IMR-90 (cell line): ENCODE measurements at regions not wholly inside any gene's neighbourhood (a gene's known extent, or its start where the extent isn't known, plus 50 kb on each side); places are given as distances from the start of the nearest gene placed in this dataset.

Experiments used
- ATAC-seq: fragments of 200-7000 bp; cut with Tn5 transposase; 2 replicates; pipeline ENCODE4 v1.9.1; 2020; ENCODE audit warnings: low read depth, mild to moderate bottlenecking, moderate library complexity
- BruUV-seq: library from RNA; stranded (reverse); fragments of 400-500 nt; replicated peaks from 2 replicates; lab custom pipeline; 2021; lab: Mats Ljungman, UMichigan
- CTCF ChIA-PET: fragments of 300-600 bp; formaldehyde crosslinking; extraction: SDS; loops from one replicate; lab custom pipeline; 2021; ENCODE audit warnings: antibody characterized with exemption; lab: Yijun Ruan, JAX
- POLR2A ChIA-PET: fragments of 300-600 bp; sonication (Branson Sonifier 250); formaldehyde crosslinking; loops from one replicate; lab custom pipeline; 2022; ENCODE audit warnings: antibody characterized with exemption; ENCODE audit not compliant: unreplicated experiment; lab: Charles Lee
- DNase-seq: peaks from one replicate; pipeline ENCODE4 v3.0.0; 2013
- H2AFZ ChIP-seq: replicated peaks from 2 replicates; pipeline ENCODE3; 2013; ENCODE audit warnings: low read length, mild to moderate bottlenecking; ENCODE audit not compliant: poor library complexity
- H2AK5ac ChIP-seq: 2 replicates; pipeline ENCODE4 v1.6.1; 2013; ENCODE audit warnings: low read depth, low read length, inconsistent platforms
- H2AK9ac ChIP-seq: replicated peaks from 2 replicates; pipeline ENCODE3; 2013; ENCODE audit warnings: mild to moderate bottlenecking, low read depth, low read length, moderate library complexity; ENCODE audit not compliant: poor library complexity
- H2BK120ac ChIP-seq: 2 replicates; pipeline ENCODE4 v1.6.1; 2013; ENCODE audit warnings: low read depth, low read length, inconsistent platforms
- H2BK15ac ChIP-seq: 3 replicates; pipeline ENCODE4 v1.6.1; 2013; ENCODE audit warnings: low read depth, low read length, inconsistent platforms
- H2BK20ac ChIP-seq: 2 replicates; pipeline ENCODE4 v1.6.1; 2013; ENCODE audit warnings: low read depth, mild to moderate bottlenecking, inconsistent platforms, low read length, moderate library complexity
- H2BK5ac ChIP-seq: 2 replicates; pipeline ENCODE4 v1.6.1; 2013; ENCODE audit warnings: mild to moderate bottlenecking, low read depth, low read length, inconsistent platforms; ENCODE audit not compliant: poor library complexity, severe bottlenecking
- H3K14ac ChIP-seq: replicated peaks from 2 replicates; pipeline ENCODE4 v1.6.1; 2013; ENCODE audit warnings: low read depth, low read length, inconsistent platforms
- H3K18ac ChIP-seq: 2 replicates; pipeline ENCODE4 v1.6.1; 2013; ENCODE audit warnings: low read depth, low read length, control low read depth
- H3K23ac ChIP-seq: 2 replicates; pipeline ENCODE4 v1.6.1; 2013; ENCODE audit warnings: low read depth, low read length, inconsistent platforms
- H3K27ac ChIP-seq: 2 replicates; pipeline ENCODE4 v1.5.1; 2013; ENCODE audit warnings: mild to moderate bottlenecking, control low read depth, low read length; ENCODE audit not compliant: insufficient read depth
- H3K27me3 ChIP-seq: 2 replicates; pipeline ENCODE4 v1.6.1; 2013; ENCODE audit warnings: low read length; ENCODE audit not compliant: control insufficient read depth, insufficient read depth
- H3K36me3 ChIP-seq: 2 replicates; pipeline ENCODE4 v1.6.1; 2013; ENCODE audit warnings: low read length, mixed read lengths; ENCODE audit not compliant: control insufficient read depth, insufficient read depth
- H3K4ac ChIP-seq: 2 replicates; pipeline ENCODE4 v1.6.1; 2013; ENCODE audit warnings: low read depth, low read length, inconsistent platforms
- H3K4me1 ChIP-seq: 2 replicates; pipeline ENCODE4 v1.6.1; 2013; ENCODE audit warnings: low read length, mixed read lengths; ENCODE audit not compliant: control insufficient read depth, insufficient read depth
- H3K4me2 ChIP-seq: 2 replicates; pipeline ENCODE4 v1.6.1; 2013; ENCODE audit warnings: low read depth, mild to moderate bottlenecking, control low read depth, low read length, moderate library complexity
- H3K4me3 ChIP-seq: 2 replicates; pipeline ENCODE4 v1.5.1; 2013; ENCODE audit warnings: low read depth, mild to moderate bottlenecking, control low read depth, low read length, moderate library complexity; ENCODE audit not compliant: insufficient read depth
- H3K56ac ChIP-seq: 2 replicates; pipeline ENCODE4 v1.6.1; 2013; ENCODE audit warnings: low read length, inconsistent platforms; ENCODE audit not compliant: insufficient read depth; ENCODE audit errors: extremely low read depth
- H3K79me1 ChIP-seq, 2 experiments: 2 replicates each; pipeline ENCODE4 v1.6.1; 2013; ENCODE audit warnings: low read length in 2 of 2, inconsistent platforms in 1 of 2, low read depth in 1 of 2
- H3K9ac ChIP-seq: 2 replicates; pipeline ENCODE4 v1.6.1; 2013; ENCODE audit warnings: low read depth, low read length, control low read depth
- H3K9me1 ChIP-seq: 2 replicates; pipeline ENCODE4 v1.6.1; 2013; ENCODE audit warnings: low read length, inconsistent platforms; ENCODE audit not compliant: insufficient read depth
- H3K9me3 ChIP-seq: 2 replicates; pipeline ENCODE4 v1.6.1; 2013; ENCODE audit warnings: low read length; ENCODE audit not compliant: control insufficient read depth, insufficient read depth
- H4K20me1 ChIP-seq: 2 replicates; pipeline ENCODE4 v1.6.1; 2013; ENCODE audit warnings: low read length, inconsistent platforms; ENCODE audit not compliant: insufficient read depth
- H4K5ac ChIP-seq: 2 replicates; pipeline ENCODE4 v1.6.1; 2013; ENCODE audit warnings: mild to moderate bottlenecking, low read depth, low read length, control low read depth
- H4K8ac ChIP-seq, 2 experiments: 2 replicates each; pipeline ENCODE4 v1.6.1; 2013; ENCODE audit warnings: low read depth in 2 of 2, low read length in 2 of 2, control low read depth in 1 of 2, inconsistent platforms in 1 of 2
- H4K91ac ChIP-seq: 2 replicates; pipeline ENCODE4 v1.6.1; 2013; ENCODE audit warnings: low read depth, low read length, inconsistent platforms; ENCODE audit not compliant: insufficient read depth
- BHLHE40 ChIP-seq: fragments of 150-350 bp; IDR thresholded peaks from 2 replicates; pipeline ENCODE4 v1.6.1; 2016; ENCODE audit warnings: mild to moderate bottlenecking, low read depth, low read length
- NFE2L2 ChIP-seq: fragments of 150-350 bp; IDR thresholded peaks from 2 replicates; pipeline ENCODE4 v1.6.1; 2016; ENCODE audit warnings: low read depth, mild to moderate bottlenecking, low read length
- USF2 ChIP-seq: fragments of 150-350 bp; IDR thresholded peaks from 2 replicates; pipeline ENCODE4 v1.6.1; 2017; ENCODE audit warnings: mild to moderate bottlenecking, antibody characterized with exemption, low read length, low read depth
- WGBS, 2 experiments: methylation state at CpG; one replicate each; pipeline versions ENCODE4 v1.1.5 to v1.1.7; 2013; ENCODE audit warnings: missing lambda C conversion rate in 2 of 2; ENCODE audit not compliant: insufficient read length in 1 of 2; ENCODE audit errors: extremely low coverage in 2 of 2; 5-methylcytosine and 5-hydroxymethylcytosine counted together
- dilution Hi-C: fragments of 300-500 bp; cut with HindIII; formaldehyde crosslinking; loops from one replicate; pipeline ENCODE4 v1.14.3; 2018; ENCODE audit warnings: low sequenced_read_pairs; ENCODE audit not compliant: unreplicated experiment
- in situ Hi-C: fragments of 300-500 bp; cut with MboI; formaldehyde crosslinking; loops from 3 replicates; pipeline ENCODE4 v1.14.3; 2019; ENCODE audit warnings: low sequenced_read_pairs, inconsistent platforms, mixed read lengths
- intact Hi-C: fragments of 100-400 bp; cut with micrococcal nuclease; formaldehyde crosslinking; loops from 2 replicates; pipeline ENCODE4 v1.10.0; 2022

DNA sequence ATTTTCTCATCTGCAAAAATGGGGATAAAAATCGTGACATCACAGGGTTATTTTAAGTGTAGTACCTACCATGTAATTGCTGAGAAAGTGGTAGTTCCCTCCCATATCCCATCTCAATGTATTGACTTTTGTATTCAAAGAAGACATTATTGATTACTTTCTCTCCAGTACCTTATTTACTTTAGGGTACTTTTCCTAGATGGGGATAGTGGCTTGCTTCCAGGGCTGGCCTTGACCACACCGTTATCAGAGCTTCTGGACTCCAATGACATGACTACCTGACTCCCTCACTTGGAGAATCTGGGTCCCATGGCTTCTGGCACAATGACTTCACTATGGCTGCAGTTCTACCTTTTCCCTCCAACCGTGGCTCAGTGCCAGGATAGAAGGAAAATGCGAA is 58.2 kb upstream of the EOLA2 start:
- Histone ChIP-seq H2AK9ac (no peak overlapping the region), H3K27me3 (no peaks in the 10 kb centered on the region), H2AK5ac (no peak overlapping the region), H3K4me3 (no peak overlapping the region), H3K79me1 (no peaks in the 10 kb centered on the region), H3K36me3 (no peaks in the 10 kb centered on the region; the same call in 1 of the 2 replicates), H3K23ac (no peak overlapping the region), H3K4me2 (no peak overlapping the region), H2AFZ (no peak overlapping the region), H4K8ac (no peak overlapping the region), H3K27ac (no peak overlapping the region), H3K9me1 (no peaks in the 10 kb centered on the region), H2BK15ac (no peak overlapping the region), H2BK120ac (no peak overlapping the region), H2BK5ac (no peak overlapping the region), H3K14ac (no peak overlapping the region), H3K56ac (no peak overlapping the region), H4K91ac (no peak overlapping the region), H2BK20ac (no peak overlapping the region), H4K5ac (no peak overlapping the region), H3K18ac (no peak overlapping the region), H3K9me3 (0 out of 2 replicates have a peak, but pooled peaks cover 2% of the 10 kb centered on the region), H4K20me1 (no peaks in the 10 kb centered on the region), H3K4me1 (no peaks in the 10 kb centered on the region), H3K4ac (no peak overlapping the region), H3K9ac (no peak overlapping the region)
- in situ Hi-C loops (no loop called here), intact Hi-C loops (no loop called here), dilution Hi-C loops (no loop called here)
- no peak for DNase-seq
- ATAC-seq, result no peak
- POLR2A ChIA-PET, result no interaction called here
- CTCF ChIA-PET, result interaction anchor here (0.6 kb wide), 1 partner anchor 26 kb away, joined by 3 read pairs; no protein-coding TSS in a partner anchor
- no TSS peak for BruUV-seq
- no CpG with 5 or more reads among the region's 4 CpGs for WGBS, 2 experiments
- TF ChIP-seq USF2 (no peak), NFE2L2 (no peak), BHLHE40 (no peak)
